GM23338 (cell line): ENCODE measurements at regions not wholly inside any gene's neighbourhood (a gene's known extent, or its start where the extent isn't known, plus 50 kb on each side); places are given as distances from the start of the nearest gene placed in this dataset.

Experiments
- ATAC-seq: fragments of 200-7000 bp; cut with Tn5 transposase; 3 replicates; pipeline ENCODE4 v1.9.1; 2020
- DNase-seq: peaks from one replicate; pipeline ENCODE4 v3.0.0-alpha.2; 2015; ENCODE audit warnings: low spot score
- H2AFZ ChIP-seq: fragments of 200-600 bp; sonication (generic); 2 replicates; pipeline ENCODE4 v1.8.0; 2016; ENCODE audit warnings: antibody characterized with exemption, mild to moderate bottlenecking, moderate library complexity
- H3F3A ChIP-seq: fragments of 200-600 bp; sonication (generic); replicated peaks from 2 replicates; pipeline ENCODE4 v1.8.0; 2017; ENCODE audit warnings: antibody characterized with exemption, mixed run types, low read depth
- H3K27ac ChIP-seq: fragments of 200-600 bp; sonication (generic); 2 replicates; pipeline ENCODE4 v1.6.1; 2016; ENCODE audit warnings: low read depth
- H3K27me3 ChIP-seq: fragments of 200-600 bp; sonication (generic); 2 replicates; pipeline ENCODE4 v1.8.0; 2016; ENCODE audit warnings: mild to moderate bottlenecking, mixed run types, moderate library complexity; ENCODE audit not compliant: insufficient read depth
- H3K36me3 ChIP-seq: fragments of 200-600 bp; sonication (generic); 2 replicates; pipeline ENCODE4 v1.8.0; 2016; ENCODE audit warnings: mild to moderate bottlenecking; ENCODE audit not compliant: insufficient read depth
- H3K4me1 ChIP-seq: fragments of 200-600 bp; sonication (generic); 2 replicates; pipeline ENCODE4 v1.8.0; 2016; ENCODE audit warnings: mild to moderate bottlenecking, moderate library complexity; ENCODE audit not compliant: insufficient read depth
- H3K4me2 ChIP-seq: fragments of 200-600 bp; sonication (generic); 2 replicates; pipeline ENCODE4 v1.7.1; 2017; ENCODE audit warnings: mixed run types
- H3K4me3 ChIP-seq: fragments of 200-600 bp; sonication (generic); 2 replicates; pipeline ENCODE4 v1.6.1; 2016; ENCODE audit warnings: mixed run types
- H3K79me2 ChIP-seq: fragments of 200-600 bp; sonication (generic); replicated peaks from 2 replicates; pipeline ENCODE4 v1.8.0; 2017; ENCODE audit warnings: mild to moderate bottlenecking; ENCODE audit not compliant: insufficient read depth
- H3K9me2 ChIP-seq: fragments of 200-600 bp; sonication (generic); 2 replicates; pipeline ENCODE4 v1.8.0; 2017; ENCODE audit not compliant: insufficient read depth
- H4K20me1 ChIP-seq: fragments of 200-600 bp; sonication (generic); replicated peaks from 2 replicates; pipeline ENCODE4 v1.8.0; 2017; ENCODE audit warnings: mild to moderate bottlenecking; ENCODE audit not compliant: insufficient read depth
- H3K27ac Mint-ChIP-seq: 2 replicates; pipeline ENCODE4 v1.8.0; 2020; ENCODE audit warnings: inconsistent platforms, mild to moderate bottlenecking, moderate library complexity, mixed read lengths
- H3K27me3 Mint-ChIP-seq: 3 replicates; pipeline ENCODE4 v1.8.0; 2022; ENCODE audit warnings: low read depth, mild to moderate bottlenecking, moderate library complexity, mixed read lengths, inconsistent platforms; ENCODE audit not compliant: insufficient read depth, poor library complexity
- H3K36me3 Mint-ChIP-seq: 3 replicates; pipeline ENCODE4 v1.8.0; 2021; ENCODE audit warnings: low read depth, mild to moderate bottlenecking, inconsistent platforms, moderate library complexity, mixed read lengths
- H3K4me1 Mint-ChIP-seq: 3 replicates; pipeline ENCODE4 v1.8.0; 2020; ENCODE audit warnings: mild to moderate bottlenecking, inconsistent platforms, mixed read lengths
- H3K4me3 Mint-ChIP-seq: 3 replicates; pipeline ENCODE4 v1.8.0; 2021; ENCODE audit warnings: moderate library complexity, mild to moderate bottlenecking, inconsistent platforms, mixed read lengths
- H3K9me3 Mint-ChIP-seq: 3 replicates; pipeline ENCODE4 v1.8.0; 2020; ENCODE audit warnings: moderate library complexity, mild to moderate bottlenecking, inconsistent platforms, mixed read lengths
- CREB1 ChIP-seq: fragments of 250-450 bp; sonication (Bioruptor Pico); IDR thresholded peaks from 2 replicates; pipeline ENCODE4 v1.5.0; 2020; ENCODE audit warnings: low read depth, mild to moderate bottlenecking, moderate library complexity
- CTCF ChIP-seq, 2 experiments: fragments of 200-600 bp in 1 of 2; sonication (generic) in 1 of 2; conservative IDR thresholded peaks; 2 replicates each; pipeline versions ENCODE4 v1.5.1 to v1.6.1; 2016 to 2017; ENCODE audit warnings: antibody characterized with exemption in 2 of 2, low read depth in 2 of 2, mild to moderate bottlenecking in 2 of 2, moderate library complexity in 1 of 2
- ETS1 ChIP-seq: IDR thresholded peaks from 2 replicates; pipeline ENCODE4 v1.6.1; 2016; ENCODE audit warnings: antibody characterized with exemption
- EZH2 ChIP-seq: fragments of 200-600 bp; sonication (generic); IDR thresholded peaks from one replicate; pipeline ENCODE4 v1.8.0; 2017; ENCODE audit warnings: antibody characterized with exemption, mild to moderate bottlenecking, low read depth; ENCODE audit not compliant: unreplicated experiment
- EZH2phosphoT487 ChIP-seq: fragments of 200-600 bp; sonication (generic); IDR thresholded peaks from one replicate; pipeline ENCODE4 v1.8.1; 2018; ENCODE audit warnings: antibody characterized with exemption; ENCODE audit not compliant: unreplicated experiment
- JUNB ChIP-seq: IDR thresholded peaks from one replicate; pipeline ENCODE4 v1.6.1; 2016; ENCODE audit warnings: antibody characterized with exemption; ENCODE audit not compliant: unreplicated experiment
- ZNF114 ChIP-seq: fragments of 250-450 bp; sonication (Bioruptor Pico); IDR thresholded peaks from 2 replicates; pipeline ENCODE4 v1.5.0; 2020; ENCODE audit warnings: mild to moderate bottlenecking, moderate library complexity
- ZNF462 ChIP-seq: fragments of 250-450 bp; sonication (Bioruptor Pico); IDR thresholded peaks from 2 replicates; pipeline ENCODE4 v1.5.0; 2020; ENCODE audit warnings: mild to moderate bottlenecking, moderate library complexity
- TF ChIP-seq, protein P1 (sequence below): IDR thresholded peaks from one replicate; pipeline ENCODE4 v1.6.1; 2018; ENCODE audit warnings: antibody characterized with exemption; ENCODE audit not compliant: unreplicated experiment

- H3K4me3 Mint-ChIP-seq: no peak overlapping the region
- no peaks in the 10 kb centered on the region for H3K27me3 ChIP-seq
- H3K4me1 ChIP-seq: 0 out of 2 replicates have a peak, but pooled peaks cover 12% of the 10 kb centered on the region
- no peak overlapping the region for H2AFZ ChIP-seq
- no peaks in the 10 kb centered on the region for H3K9me3 Mint-ChIP-seq
- no peaks in the 10 kb centered on the region for H3K27me3 Mint-ChIP-seq
- ATAC-seq (no peak), DNase-seq (no peak)
- H3K36me3 Mint-ChIP-seq: no peaks in the 10 kb centered on the region
- H4K20me1 ChIP-seq: no peaks in the 10 kb centered on the region
- H3K79me2 ChIP-seq: no peaks in the 10 kb centered on the region
- no peaks in the 10 kb centered on the region for H3K36me3 ChIP-seq
- no peak overlapping the region for H3K4me3 ChIP-seq
- TF ChIP-seq, protein P1, sequence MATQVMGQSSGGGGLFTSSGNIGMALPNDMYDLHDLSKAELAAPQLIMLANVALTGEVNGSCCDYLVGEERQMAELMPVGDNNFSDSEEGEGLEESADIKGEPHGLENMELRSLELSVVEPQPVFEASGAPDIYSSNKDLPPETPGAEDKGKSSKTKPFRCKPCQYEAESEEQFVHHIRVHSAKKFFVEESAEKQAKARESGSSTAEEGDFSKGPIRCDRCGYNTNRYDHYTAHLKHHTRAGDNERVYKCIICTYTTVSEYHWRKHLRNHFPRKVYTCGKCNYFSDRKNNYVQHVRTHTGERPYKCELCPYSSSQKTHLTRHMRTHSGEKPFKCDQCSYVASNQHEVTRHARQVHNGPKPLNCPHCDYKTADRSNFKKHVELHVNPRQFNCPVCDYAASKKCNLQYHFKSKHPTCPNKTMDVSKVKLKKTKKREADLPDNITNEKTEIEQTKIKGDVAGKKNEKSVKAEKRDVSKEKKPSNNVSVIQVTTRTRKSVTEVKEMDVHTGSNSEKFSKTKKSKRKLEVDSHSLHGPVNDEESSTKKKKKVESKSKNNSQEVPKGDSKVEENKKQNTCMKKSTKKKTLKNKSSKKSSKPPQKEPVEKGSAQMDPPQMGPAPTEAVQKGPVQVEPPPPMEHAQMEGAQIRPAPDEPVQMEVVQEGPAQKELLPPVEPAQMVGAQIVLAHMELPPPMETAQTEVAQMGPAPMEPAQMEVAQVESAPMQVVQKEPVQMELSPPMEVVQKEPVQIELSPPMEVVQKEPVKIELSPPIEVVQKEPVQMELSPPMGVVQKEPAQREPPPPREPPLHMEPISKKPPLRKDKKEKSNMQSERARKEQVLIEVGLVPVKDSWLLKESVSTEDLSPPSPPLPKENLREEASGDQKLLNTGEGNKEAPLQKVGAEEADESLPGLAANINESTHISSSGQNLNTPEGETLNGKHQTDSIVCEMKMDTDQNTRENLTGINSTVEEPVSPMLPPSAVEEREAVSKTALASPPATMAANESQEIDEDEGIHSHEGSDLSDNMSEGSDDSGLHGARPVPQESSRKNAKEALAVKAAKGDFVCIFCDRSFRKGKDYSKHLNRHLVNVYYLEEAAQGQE: no peak
- TF ChIP-seq JUNB (no peak), EZH2phosphoT487 (no peak)
- no peak overlapping the region for H3K27ac Mint-ChIP-seq
- no peak overlapping the region for H3K27ac ChIP-seq
- no peaks in the 10 kb centered on the region for H3K9me2 ChIP-seq
- H3K4me2 ChIP-seq: no peak overlapping the region
- H3K4me1 Mint-ChIP-seq: peaks cover 11% of the 10 kb centered on the region; the same call in 2 of the 3 replicates
- no peaks in the 10 kb centered on the region for H3F3A ChIP-seq
These were observed 557.5 kb downstream of the CAAP1 start for GRCh38 chr9:26335116-26335515.

DNA sequence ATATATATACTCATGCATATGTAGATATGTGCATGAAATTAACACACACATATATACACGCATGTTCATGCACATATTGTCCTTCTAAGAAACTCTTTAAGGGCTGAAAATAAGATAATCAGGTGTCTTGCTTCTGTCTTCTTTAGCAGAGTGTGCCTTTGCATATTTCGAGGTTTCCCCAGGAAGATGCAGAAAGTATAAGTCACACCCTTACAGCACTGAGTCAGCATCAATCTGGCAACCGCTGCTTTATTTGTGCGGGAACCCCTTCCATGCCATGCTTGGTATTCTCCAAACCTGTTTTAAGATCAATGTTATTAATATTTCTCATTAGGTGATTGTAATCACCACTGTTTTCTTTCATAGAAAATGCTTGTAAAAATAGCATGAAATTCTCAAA, 557.9 kb downstream of the CAAP1 start:
- no peaks in the 10 kb centered on the region for H3K9me3 Mint-ChIP-seq
- DNase-seq (no peak), ATAC-seq (no peak)
- H3K27ac Mint-ChIP-seq: no peak overlapping the region
- Histone ChIP-seq H3K79me2 (no peaks in the 10 kb centered on the region), H3K4me2 (no peak overlapping the region), H3K4me1 (0 out of 2 replicates have a peak, but pooled peaks cover 12% of the 10 kb centered on the region), H3F3A (no peaks in the 10 kb centered on the region), H3K9me2 (no peaks in the 10 kb centered on the region), H3K4me3 (no peak overlapping the region), H3K27ac (no peak overlapping the region), H2AFZ (no peak overlapping the region), H3K36me3 (no peaks in the 10 kb centered on the region), H3K27me3 (no peaks in the 10 kb centered on the region), H4K20me1 (no peaks in the 10 kb centered on the region)
- no peaks in the 10 kb centered on the region for H3K36me3 Mint-ChIP-seq
- no peaks in the 10 kb centered on the region for H3K27me3 Mint-ChIP-seq
- H3K4me1 Mint-ChIP-seq: peaks cover 11% of the 10 kb centered on the region; the same call in 2 of the 3 replicates
- TF ChIP-seq CREB1 (CRISPR knock-in tag) (no peak), ZNF462 (CRISPR knock-in tag) (no peak), EZH2phosphoT487 (no peak), ETS1 (no peak), CTCF (conservative IDR thresholded peaks at IDR 0.05; ENCODE audit: low read depth in 2 of 2) (no peak), ZNF114 (CRISPR knock-in tag) (no peak), EZH2 (no peak)
- no peak overlapping the region for H3K4me3 Mint-ChIP-seq
